WTC11 (cell line): ENCODE measurements at regions not wholly inside any gene's neighbourhood (a gene's known extent, or its start where the extent isn't known, plus 50 kb on each side); places are given as distances from the start of the nearest gene placed in this dataset.

Source experiments
- ATAC-seq: fragments of 200-7000 bp; cut with Tn5 transposase; 2 replicates; pipeline ENCODE4 v1.10.0; 2021; ENCODE audit warnings: mild to moderate bottlenecking, moderate library complexity
- CTCF ChIA-PET: fragments of 300-600 bp; sonication (Branson Sonifier 250); formaldehyde crosslinking; loops from one replicate; lab custom pipeline; 2021; ENCODE audit warnings: antibody characterized with exemption; lab: Charles Lee
- POLR2A ChIA-PET: fragments of 350-600 bp; sonication (Branson Sonifier 250); formaldehyde crosslinking; loops from one replicate; lab custom pipeline; 2021; ENCODE audit warnings: antibody characterized with exemption; lab: Charles Lee
- DNase-seq: peaks from one replicate; pipeline ENCODE4 v3.0.0; 2021; ENCODE audit warnings: low spot score
- H3K27ac Mint-ChIP-seq: 2 replicates; pipeline ENCODE4 v1.8.0; 2021; ENCODE audit warnings: mixed read lengths
- H3K27me3 Mint-ChIP-seq: 2 replicates; pipeline ENCODE4 v1.8.0; 2021; ENCODE audit warnings: low read depth, mild to moderate bottlenecking, moderate library complexity, mixed read lengths
- H3K36me3 Mint-ChIP-seq: 2 replicates; pipeline ENCODE4 v1.8.0; 2021; ENCODE audit warnings: mixed read lengths
- H3K4me1 Mint-ChIP-seq: 2 replicates; pipeline ENCODE4 v1.8.0; 2022; ENCODE audit warnings: mixed read lengths
- H3K4me3 Mint-ChIP-seq: 2 replicates; pipeline ENCODE4 v1.8.0; 2021; ENCODE audit warnings: mild to moderate bottlenecking, moderate library complexity, mixed read lengths
- H3K9me3 Mint-ChIP-seq: 2 replicates; pipeline ENCODE4 v1.8.0; 2021; ENCODE audit warnings: mixed read lengths
- CREM ChIP-seq: sonication (generic); formaldehyde crosslinking; IDR thresholded peaks from 2 replicates; pipeline ENCODE4 v1.8.1; 2022; ENCODE audit warnings: mild to moderate bottlenecking, missing genetic modification reagents, moderate library complexity
- E2F5 ChIP-seq: sonication (generic); formaldehyde crosslinking; IDR thresholded peaks from 2 replicates; pipeline ENCODE4 v1.8.1; 2022; ENCODE audit warnings: mild to moderate bottlenecking, moderate library complexity, missing genetic modification reagents
- GRHL2 ChIP-seq: fragments of 250-450 bp; sonication (Bioruptor Pico); IDR thresholded peaks from 2 replicates; pipeline ENCODE4 v1.8.0; 2022; ENCODE audit warnings: mild to moderate bottlenecking, moderate library complexity; ENCODE audit not compliant: insufficient replicate concordance, severe bottlenecking
- KAT7 ChIP-seq: sonication (generic); formaldehyde crosslinking; IDR thresholded peaks from 2 replicates; pipeline ENCODE4 v1.8.1; 2023; ENCODE audit warnings: missing genetic modification reagents, mild to moderate bottlenecking, borderline replicate concordance
- NFE2L1 ChIP-seq: sonication (generic); formaldehyde crosslinking; IDR thresholded peaks from 2 replicates; pipeline ENCODE4 v1.8.1; 2023; ENCODE audit warnings: missing genetic modification reagents
- NR2C2 ChIP-seq: sonication (generic); formaldehyde crosslinking; IDR thresholded peaks from 2 replicates; pipeline ENCODE4 v1.8.0; 2022; ENCODE audit warnings: mild to moderate bottlenecking, missing genetic modification reagents
- NR3C1 ChIP-seq: sonication (generic); formaldehyde crosslinking; conservative IDR thresholded peaks from 2 replicates; pipeline ENCODE4 v1.8.1; 2023; ENCODE audit warnings: low read depth, mild to moderate bottlenecking, missing genetic modification reagents
- OVOL2 ChIP-seq: fragments of 250-450 bp; sonication (Bioruptor Pico); IDR thresholded peaks from 2 replicates; pipeline ENCODE4 v1.9.0; 2021; ENCODE audit warnings: mild to moderate bottlenecking, borderline replicate concordance
- RORB ChIP-seq: fragments of 250-450 bp; sonication (Bioruptor Pico); IDR thresholded peaks from 2 replicates; pipeline ENCODE4 v1.9.0; 2021; ENCODE audit warnings: mild to moderate bottlenecking
- SMAD3 ChIP-seq: sonication (generic); formaldehyde crosslinking; IDR thresholded peaks from 2 replicates; pipeline ENCODE4 v1.8.0; 2022; ENCODE audit warnings: missing genetic modification reagents, mild to moderate bottlenecking, borderline replicate concordance
- TEAD4 ChIP-seq: sonication (generic); formaldehyde crosslinking; IDR thresholded peaks from 2 replicates; pipeline ENCODE4 v1.8.0; 2022; ENCODE audit warnings: mild to moderate bottlenecking, missing genetic modification reagents
- USF1 ChIP-seq: sonication (generic); formaldehyde crosslinking; IDR thresholded peaks from 2 replicates; pipeline ENCODE4 v1.8.0; 2022; ENCODE audit warnings: mild to moderate bottlenecking, missing genetic modification reagents
- ZMAT4 ChIP-seq: fragments of 250-450 bp; sonication (Bioruptor Pico); IDR thresholded peaks from 2 replicates; pipeline ENCODE4 v1.9.0; 2021; ENCODE audit warnings: mild to moderate bottlenecking
- ZNF416 ChIP-seq: fragments of 250-450 bp; sonication (Bioruptor Pico); IDR thresholded peaks from 2 replicates; pipeline ENCODE4 v1.9.0; 2021; ENCODE audit warnings: mild to moderate bottlenecking, inconsistent platforms
- ZNF425 ChIP-seq: fragments of 250-450 bp; sonication (Bioruptor Pico); conservative IDR thresholded peaks from 2 replicates; pipeline ENCODE4 v1.9.0; 2021; ENCODE audit warnings: mild to moderate bottlenecking
- TF ChIP-seq, protein P1 (sequence below): sonication (generic); formaldehyde crosslinking; IDR thresholded peaks from 2 replicates; pipeline ENCODE4 v1.8.0; 2023; ENCODE audit warnings: mild to moderate bottlenecking, missing genetic modification reagents
- TF ChIP-seq, protein P2 (sequence below): sonication (generic); formaldehyde crosslinking; IDR thresholded peaks from 2 replicates; pipeline ENCODE4 v1.8.1; 2023; ENCODE audit warnings: mild to moderate bottlenecking, missing genetic modification reagents, borderline replicate concordance
- TF ChIP-seq, protein P3 (sequence below): sonication (generic); formaldehyde crosslinking; IDR thresholded peaks from 2 replicates; pipeline ENCODE4 v1.8.0; 2022; ENCODE audit warnings: mild to moderate bottlenecking, missing genetic modification reagents

DNA sequence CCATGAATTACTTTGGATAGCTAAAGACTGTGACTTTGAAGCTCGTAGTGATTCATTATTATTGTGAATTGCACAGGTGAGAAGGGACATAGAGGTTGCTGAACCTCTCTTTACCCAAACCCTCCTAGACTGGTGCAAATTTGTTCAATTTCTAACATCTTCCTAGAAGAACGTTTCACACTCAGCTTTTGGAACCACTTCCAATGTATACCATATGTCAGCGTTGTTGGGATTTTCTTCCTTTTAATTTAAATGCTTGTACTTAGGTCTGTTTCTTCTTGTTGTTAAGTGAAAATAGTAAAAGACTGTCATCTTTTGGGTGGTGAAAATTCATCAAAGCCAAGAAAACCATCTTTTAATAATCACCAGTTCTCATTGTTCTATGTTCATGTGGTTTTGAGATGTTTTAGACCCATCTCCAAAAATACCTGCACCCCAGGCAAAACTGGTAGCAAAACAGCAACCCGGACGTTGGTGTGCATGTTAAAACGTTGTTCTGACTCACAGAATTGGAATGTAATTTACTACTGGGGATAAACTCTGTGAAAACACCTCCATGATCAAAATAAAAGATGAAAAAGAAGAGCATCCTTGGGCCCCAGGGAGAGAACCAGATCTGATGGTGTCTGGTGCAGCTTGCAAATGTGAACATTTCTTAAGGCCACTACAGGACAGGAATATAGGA lies 238.3 kb downstream of the NPR3 start (continued):
- TF ChIP-seq ZNF425 (CRISPR knock-in tag): no peak
- TF ChIP-seq, protein P1, sequence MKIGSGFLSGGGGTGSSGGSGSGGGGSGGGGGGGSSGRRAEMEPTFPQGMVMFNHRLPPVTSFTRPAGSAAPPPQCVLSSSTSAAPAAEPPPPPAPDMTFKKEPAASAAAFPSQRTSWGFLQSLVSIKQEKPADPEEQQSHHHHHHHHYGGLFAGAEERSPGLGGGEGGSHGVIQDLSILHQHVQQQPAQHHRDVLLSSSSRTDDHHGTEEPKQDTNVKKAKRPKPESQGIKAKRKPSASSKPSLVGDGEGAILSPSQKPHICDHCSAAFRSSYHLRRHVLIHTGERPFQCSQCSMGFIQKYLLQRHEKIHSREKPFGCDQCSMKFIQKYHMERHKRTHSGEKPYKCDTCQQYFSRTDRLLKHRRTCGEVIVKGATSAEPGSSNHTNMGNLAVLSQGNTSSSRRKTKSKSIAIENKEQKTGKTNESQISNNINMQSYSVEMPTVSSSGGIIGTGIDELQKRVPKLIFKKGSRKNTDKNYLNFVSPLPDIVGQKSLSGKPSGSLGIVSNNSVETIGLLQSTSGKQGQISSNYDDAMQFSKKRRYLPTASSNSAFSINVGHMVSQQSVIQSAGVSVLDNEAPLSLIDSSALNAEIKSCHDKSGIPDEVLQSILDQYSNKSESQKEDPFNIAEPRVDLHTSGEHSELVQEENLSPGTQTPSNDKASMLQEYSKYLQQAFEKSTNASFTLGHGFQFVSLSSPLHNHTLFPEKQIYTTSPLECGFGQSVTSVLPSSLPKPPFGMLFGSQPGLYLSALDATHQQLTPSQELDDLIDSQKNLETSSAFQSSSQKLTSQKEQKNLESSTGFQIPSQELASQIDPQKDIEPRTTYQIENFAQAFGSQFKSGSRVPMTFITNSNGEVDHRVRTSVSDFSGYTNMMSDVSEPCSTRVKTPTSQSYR (CRISPR knock-in tag): no peak
- TF ChIP-seq E2F5 (CRISPR knock-in tag): no peak
- TF ChIP-seq NFE2L1 (CRISPR knock-in tag): no peak

- ATAC-seq: no peak
- ChIA-PET POLR2A (no interaction called here), CTCF (interaction anchor here (0.9 kb wide), 1 partner anchor 99 kb away, joined by 3 read pairs; no protein-coding TSS in a partner anchor)
- DNase-seq: no peak
- no peak overlapping the region for H3K27ac Mint-ChIP-seq
- H3K4me3 Mint-ChIP-seq: no peak overlapping the region
- no peak for TF ChIP-seq CREM (CRISPR knock-in tag)
- TF ChIP-seq NR3C1 (CRISPR knock-in tag): no peak
- TF ChIP-seq NFE2L1 (CRISPR knock-in tag): no peak
- TF ChIP-seq KAT7 (CRISPR knock-in tag): no peak
- no peak for TF ChIP-seq E2F5 (CRISPR knock-in tag)
- no peak for TF ChIP-seq SMAD3 (CRISPR knock-in tag)
- TF ChIP-seq USF1 (CRISPR knock-in tag): no peak
- no peak for TF ChIP-seq RORB
- TF ChIP-seq TEAD4 (CRISPR knock-in tag): no peak
- TF ChIP-seq, protein P2, sequence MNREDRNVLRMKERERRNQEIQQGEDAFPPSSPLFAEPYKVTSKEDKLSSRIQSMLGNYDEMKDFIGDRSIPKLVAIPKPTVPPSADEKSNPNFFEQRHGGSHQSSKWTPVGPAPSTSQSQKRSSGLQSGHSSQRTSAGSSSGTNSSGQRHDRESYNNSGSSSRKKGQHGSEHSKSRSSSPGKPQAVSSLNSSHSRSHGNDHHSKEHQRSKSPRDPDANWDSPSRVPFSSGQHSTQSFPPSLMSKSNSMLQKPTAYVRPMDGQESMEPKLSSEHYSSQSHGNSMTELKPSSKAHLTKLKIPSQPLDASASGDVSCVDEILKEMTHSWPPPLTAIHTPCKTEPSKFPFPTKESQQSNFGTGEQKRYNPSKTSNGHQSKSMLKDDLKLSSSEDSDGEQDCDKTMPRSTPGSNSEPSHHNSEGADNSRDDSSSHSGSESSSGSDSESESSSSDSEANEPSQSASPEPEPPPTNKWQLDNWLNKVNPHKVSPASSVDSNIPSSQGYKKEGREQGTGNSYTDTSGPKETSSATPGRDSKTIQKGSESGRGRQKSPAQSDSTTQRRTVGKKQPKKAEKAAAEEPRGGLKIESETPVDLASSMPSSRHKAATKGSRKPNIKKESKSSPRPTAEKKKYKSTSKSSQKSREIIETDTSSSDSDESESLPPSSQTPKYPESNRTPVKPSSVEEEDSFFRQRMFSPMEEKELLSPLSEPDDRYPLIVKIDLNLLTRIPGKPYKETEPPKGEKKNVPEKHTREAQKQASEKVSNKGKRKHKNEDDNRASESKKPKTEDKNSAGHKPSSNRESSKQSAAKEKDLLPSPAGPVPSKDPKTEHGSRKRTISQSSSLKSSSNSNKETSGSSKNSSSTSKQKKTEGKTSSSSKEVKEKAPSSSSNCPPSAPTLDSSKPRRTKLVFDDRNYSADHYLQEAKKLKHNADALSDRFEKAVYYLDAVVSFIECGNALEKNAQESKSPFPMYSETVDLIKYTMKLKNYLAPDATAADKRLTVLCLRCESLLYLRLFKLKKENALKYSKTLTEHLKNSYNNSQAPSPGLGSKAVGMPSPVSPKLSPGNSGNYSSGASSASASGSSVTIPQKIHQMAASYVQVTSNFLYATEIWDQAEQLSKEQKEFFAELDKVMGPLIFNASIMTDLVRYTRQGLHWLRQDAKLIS (CRISPR knock-in tag): no peak
- TF ChIP-seq GRHL2 (CRISPR knock-in tag): no peak
- no peak for TF ChIP-seq NR2C2 (CRISPR knock-in tag)
- no peak for TF ChIP-seq OVOL2 (CRISPR knock-in tag)
- TF ChIP-seq, protein P3, sequence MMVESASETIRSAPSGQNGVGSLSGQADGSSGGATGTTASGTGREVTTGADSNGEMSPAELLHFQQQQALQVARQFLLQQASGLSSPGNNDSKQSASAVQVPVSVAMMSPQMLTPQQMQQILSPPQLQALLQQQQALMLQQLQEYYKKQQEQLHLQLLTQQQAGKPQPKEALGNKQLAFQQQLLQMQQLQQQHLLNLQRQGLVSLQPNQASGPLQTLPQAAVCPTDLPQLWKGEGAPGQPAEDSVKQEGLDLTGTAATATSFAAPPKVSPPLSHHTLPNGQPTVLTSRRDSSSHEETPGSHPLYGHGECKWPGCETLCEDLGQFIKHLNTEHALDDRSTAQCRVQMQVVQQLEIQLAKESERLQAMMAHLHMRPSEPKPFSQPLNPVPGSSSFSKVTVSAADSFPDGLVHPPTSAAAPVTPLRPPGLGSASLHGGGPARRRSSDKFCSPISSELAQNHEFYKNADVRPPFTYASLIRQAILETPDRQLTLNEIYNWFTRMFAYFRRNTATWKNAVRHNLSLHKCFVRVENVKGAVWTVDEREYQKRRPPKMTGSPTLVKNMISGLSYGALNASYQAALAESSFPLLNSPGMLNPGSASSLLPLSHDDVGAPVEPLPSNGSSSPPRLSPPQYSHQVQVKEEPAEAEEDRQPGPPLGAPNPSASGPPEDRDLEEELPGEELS (CRISPR knock-in tag): no peak
- TF ChIP-seq ZMAT4: no peak
- no peak for TF ChIP-seq ZNF416
- no peaks in the 10 kb centered on the region for H3K27me3 Mint-ChIP-seq
- peaks cover 22% of the 10 kb centered on the region for H3K9me3 Mint-ChIP-seq
- H3K4me1 Mint-ChIP-seq: peaks cover 37% of the 10 kb centered on the region
- H3K36me3 Mint-ChIP-seq: peaks cover 8% of the 10 kb centered on the region; the same call in 1 of the 2 replicates
Observed at GRCh38 chr5:32951003-32951402, 239.9 kb downstream of the NPR3 start.
